Hepatocyte (in vitro differentiated cells): ENCODE measurements at regions not wholly inside any gene's neighbourhood (a gene's known extent, or its start where the extent isn't known, plus 50 kb on each side); places are given as distances from the start of the nearest gene placed in this dataset.

Experiments used
- CTCF ChIP-seq: fragments of 200-600 bp; sonication (generic); IDR thresholded peaks from 2 replicates; pipeline ENCODE4 v1.5.1; 2016; ENCODE audit warnings: antibody characterized with exemption, mild to moderate bottlenecking; ENCODE audit not compliant: poor library complexity
- EZH2phosphoT487 ChIP-seq: fragments of 200-600 bp; sonication (generic); IDR thresholded peaks from one replicate; pipeline ENCODE4 v1.6.1; 2018; ENCODE audit warnings: antibody characterized with exemption, mild to moderate bottlenecking, low read depth, moderate library complexity; ENCODE audit not compliant: unreplicated experiment, severe bottlenecking

- TF ChIP-seq CTCF (no peak), EZH2phosphoT487 (no peak)
These were observed 129.5 kb upstream of the MDM1 start for GRCh38 chr12:68461645-68462044.
